ENCODE measurements at regions not wholly inside any gene's neighbourhood (a gene's known extent, or its start where the extent isn't known, plus 50 kb on each side); places are given as distances from the start of the nearest gene placed in this dataset.

- peaks cover 8% of the 10 kb centered on the region for H3K9me3 Mint-ChIP-seq
- no peaks in the 10 kb centered on the region for H3K36me3 Mint-ChIP-seq (ENCODE audit: low read depth)
- peaks cover 24% of the 10 kb centered on the region for H3K27me3 Mint-ChIP-seq
- no peak for DNase-seq
- no peak overlapping the region for H3K4me3 Mint-ChIP-seq
- no peak overlapping the region for H3K27ac Mint-ChIP-seq
- no peaks in the 10 kb centered on the region for H3K4me1 Mint-ChIP-seq (ENCODE audit: low read depth)
Observed at GRCh38 chr2:175755656-175756386, 246.2 kb downstream of the LNPK start.

DNA sequence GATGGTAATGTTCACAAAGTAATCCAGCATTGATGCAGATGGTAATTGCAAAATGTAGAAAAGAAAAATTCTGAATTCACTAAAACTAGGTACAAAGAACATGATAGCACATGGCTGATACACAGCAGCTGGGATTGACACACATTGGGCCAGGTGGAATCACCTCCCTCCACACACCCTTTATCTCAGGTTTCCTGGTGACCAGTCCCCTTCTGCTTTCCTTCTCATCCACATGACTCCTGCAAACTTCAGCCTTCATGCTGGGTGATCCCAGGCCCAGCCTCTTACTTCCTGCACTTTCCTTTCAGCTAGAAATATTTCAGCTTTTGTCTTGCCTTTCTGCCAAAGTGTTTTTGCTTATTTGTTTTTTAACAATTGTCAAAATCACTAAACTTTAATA lies 246.9 kb downstream of the LNPK start:
- Mint-ChIP-seq H3K9me3 (peaks cover 8% of the 10 kb centered on the region), H3K27me3 (peaks cover 24% of the 10 kb centered on the region), H3K4me1 (ENCODE audit: low read depth) (no peaks in the 10 kb centered on the region), H3K36me3 (ENCODE audit: low read depth) (no peaks in the 10 kb centered on the region), H3K27ac (no peak overlapping the region), H3K4me3 (no peak overlapping the region)
- no peak for DNase-seq

GRCh38 chr2:175750195-175750594 lies 251.9 kb downstream of the LNPK start:
- no peaks in the 10 kb centered on the region for H3K9me3 Mint-ChIP-seq
- H3K4me3 Mint-ChIP-seq: no peak overlapping the region
- H3K27ac Mint-ChIP-seq: no peak overlapping the region
- H3K27me3 Mint-ChIP-seq: peaks cover 12% of the 10 kb centered on the region
- H3K36me3 Mint-ChIP-seq (ENCODE audit: low read depth): no peaks in the 10 kb centered on the region
- no peaks in the 10 kb centered on the region for H3K4me1 Mint-ChIP-seq (ENCODE audit: low read depth)
- DNase-seq: no peak

DNA sequence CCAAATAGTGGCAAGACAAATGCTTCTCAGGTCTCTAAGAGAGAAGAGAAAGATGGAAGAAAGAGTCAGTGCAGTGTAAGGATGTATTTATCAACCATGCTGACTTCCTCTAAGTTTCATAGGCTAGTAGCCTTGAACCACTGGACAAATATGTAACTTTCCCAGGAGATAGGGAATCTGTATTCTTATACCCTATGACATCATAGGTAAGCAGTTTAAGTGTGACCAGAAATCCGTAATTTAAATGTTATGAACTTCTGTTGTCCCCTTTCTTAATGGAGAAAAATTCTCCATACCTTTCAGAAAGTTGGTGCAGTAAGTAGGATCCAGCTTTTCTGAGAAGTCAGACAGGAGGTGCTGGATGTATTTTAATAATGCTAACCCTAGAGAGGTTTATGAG lies 256.2 kb downstream of the LNPK start:
- no peak overlapping the region for H3K4me3 Mint-ChIP-seq
- H3K4me1 Mint-ChIP-seq (ENCODE audit: low read depth): no peaks in the 10 kb centered on the region
- H3K27ac Mint-ChIP-seq: no peak overlapping the region
- no peak for DNase-seq
- H3K36me3 Mint-ChIP-seq (ENCODE audit: low read depth): no peaks in the 10 kb centered on the region
- H3K9me3 Mint-ChIP-seq: no peaks in the 10 kb centered on the region
- peaks cover 21% of the 10 kb centered on the region for H3K27me3 Mint-ChIP-seq

GRCh38 chr2:175744000-175744399 lies 258.1 kb downstream of the LNPK start:
- Mint-ChIP-seq H3K9me3 (no peaks in the 10 kb centered on the region), H3K27ac (no peak overlapping the region), H3K4me1 (ENCODE audit: low read depth) (no peaks in the 10 kb centered on the region), H3K27me3 (peaks cover 21% of the 10 kb centered on the region), H3K4me3 (no peak overlapping the region), H3K36me3 (ENCODE audit: low read depth) (no peaks in the 10 kb centered on the region)
- DNase-seq: no peak

DNA sequence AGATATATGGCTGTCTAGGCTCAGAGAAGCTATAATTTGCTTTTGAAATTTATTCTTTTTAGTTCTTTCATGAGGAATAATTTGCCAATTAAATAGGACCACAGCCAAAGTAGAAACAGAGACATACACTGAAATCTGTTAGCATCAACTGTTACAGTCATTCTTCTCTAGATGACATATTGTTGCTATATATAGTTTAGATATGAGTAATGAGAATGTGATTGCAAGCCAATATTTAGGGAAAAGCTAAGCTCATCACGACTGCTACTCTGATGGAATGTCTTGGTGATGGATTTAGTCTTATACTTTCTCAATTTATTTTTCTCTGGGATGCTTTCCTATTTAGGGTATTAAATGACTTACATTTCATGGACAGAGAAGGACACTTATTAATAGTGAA lies 259.1 kb downstream of the LNPK start:
- Mint-ChIP-seq H3K4me3 (no peak overlapping the region), H3K27me3 (peaks cover 26% of the 10 kb centered on the region), H3K4me1 (ENCODE audit: low read depth) (no peaks in the 10 kb centered on the region), H3K27ac (no peak overlapping the region), H3K36me3 (ENCODE audit: low read depth) (no peaks in the 10 kb centered on the region), H3K9me3 (no peaks in the 10 kb centered on the region)
- DNase-seq: no peak

DNA sequence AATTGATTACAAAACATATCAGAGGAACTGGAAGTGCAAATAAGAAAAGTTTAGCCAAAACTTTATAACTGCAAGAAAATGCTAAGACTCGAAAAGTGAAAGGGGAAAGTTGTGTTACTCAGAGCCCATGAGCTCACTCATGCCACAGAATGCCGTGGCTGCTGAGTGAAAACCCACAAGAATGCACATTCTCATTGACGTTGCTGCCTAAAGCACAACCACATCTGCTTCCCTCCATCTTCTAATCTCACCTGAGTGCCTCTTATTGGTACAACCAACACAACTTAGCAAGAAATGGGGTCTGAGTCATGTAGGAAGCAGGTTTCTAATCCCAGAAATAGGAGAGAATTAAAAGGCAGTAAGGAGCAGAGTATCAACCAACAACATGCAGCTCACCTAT lies 259.7 kb downstream of the LNPK start:
- no peak for DNase-seq
- Mint-ChIP-seq H3K4me1 (ENCODE audit: low read depth) (no peaks in the 10 kb centered on the region), H3K27me3 (peaks cover 26% of the 10 kb centered on the region), H3K27ac (no peak overlapping the region), H3K36me3 (ENCODE audit: low read depth) (no peaks in the 10 kb centered on the region), H3K4me3 (no peak overlapping the region), H3K9me3 (no peaks in the 10 kb centered on the region)

DNA sequence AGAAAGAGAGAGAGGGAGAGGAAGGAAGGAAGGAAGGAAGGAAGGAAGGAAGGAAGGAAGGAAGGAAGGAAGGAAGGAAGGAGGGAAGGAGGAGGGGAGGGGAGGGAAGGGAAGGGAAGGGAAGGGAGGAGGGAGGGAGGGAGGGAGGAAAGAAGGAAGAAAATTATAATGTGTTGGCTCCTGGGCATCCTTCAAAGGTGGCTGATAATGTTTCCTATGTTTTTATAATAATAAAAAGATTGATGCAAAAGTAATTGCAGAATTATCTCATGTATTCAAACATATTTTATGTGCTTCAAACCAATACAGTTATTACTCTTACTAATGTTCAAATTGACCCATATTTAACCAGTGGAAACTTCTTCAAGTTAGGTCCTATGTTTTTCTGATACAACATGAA lies 260.9 kb downstream of the LNPK start:
- Mint-ChIP-seq H3K27ac (no peak overlapping the region), H3K9me3 (no peaks in the 10 kb centered on the region), H3K36me3 (ENCODE audit: low read depth) (no peaks in the 10 kb centered on the region), H3K4me3 (no peak overlapping the region), H3K4me1 (ENCODE audit: low read depth) (no peaks in the 10 kb centered on the region), H3K27me3 (peaks cover 26% of the 10 kb centered on the region)
- no peak for DNase-seq

DNA sequence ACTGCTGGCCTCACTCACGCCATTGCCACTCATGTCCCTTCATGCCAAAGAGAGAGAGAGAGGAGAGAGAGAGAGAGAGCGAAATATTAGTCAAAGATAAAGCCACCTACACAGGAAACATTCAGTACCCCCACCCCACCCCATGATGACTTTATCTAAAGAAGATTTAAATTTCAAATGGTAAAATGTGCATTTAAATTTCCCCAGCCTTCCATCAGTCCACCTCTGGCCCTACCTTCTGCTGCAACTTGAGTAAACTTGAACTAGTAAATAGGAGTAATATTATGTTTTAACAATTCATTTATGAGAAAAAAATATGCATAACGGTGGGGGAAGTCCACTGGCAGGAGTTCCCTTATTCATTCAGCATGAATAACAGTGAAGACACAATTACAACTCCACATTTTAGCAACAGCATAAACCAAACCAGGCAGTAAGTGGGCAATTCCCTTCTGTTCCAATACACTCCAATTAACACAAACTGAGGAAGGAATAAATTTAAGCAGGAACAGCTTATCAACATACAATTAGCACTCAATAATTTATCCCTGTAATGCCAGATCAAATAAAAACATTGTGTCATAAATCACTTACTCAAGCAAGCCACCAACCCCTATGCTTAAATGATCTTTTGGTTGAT lies 264.2 kb downstream of the LNPK start:
- H3K9me3 Mint-ChIP-seq: no peaks in the 10 kb centered on the region
- no peak for DNase-seq
- H3K27ac Mint-ChIP-seq: no peak overlapping the region
- no peak overlapping the region for H3K4me3 Mint-ChIP-seq
- H3K27me3 Mint-ChIP-seq: peaks cover 10% of the 10 kb centered on the region
- no peaks in the 10 kb centered on the region for H3K36me3 Mint-ChIP-seq (ENCODE audit: low read depth)
- no peaks in the 10 kb centered on the region for H3K4me1 Mint-ChIP-seq (ENCODE audit: low read depth)

DNA sequence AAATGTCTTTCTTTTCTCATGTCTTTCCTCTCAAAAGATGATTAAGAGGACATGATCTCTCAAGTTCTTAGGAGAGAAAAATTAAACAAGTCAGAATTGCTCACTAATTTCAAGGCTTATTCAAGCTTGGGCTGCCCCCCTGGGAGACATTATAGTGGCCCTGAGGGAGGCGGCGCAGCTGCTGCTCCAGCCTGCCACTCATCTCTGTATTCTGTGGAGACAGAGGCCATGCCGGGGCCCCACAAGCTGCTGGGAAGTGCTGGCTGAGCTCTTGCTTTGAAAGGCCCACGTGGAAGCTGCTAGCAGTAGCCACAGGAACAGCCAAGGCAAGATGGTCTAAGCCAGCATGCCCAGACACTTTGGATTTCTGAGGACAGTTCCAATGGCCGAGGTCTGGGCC lies 267.4 kb downstream of the LNPK start:
- no peak overlapping the region for H3K4me3 Mint-ChIP-seq
- no peaks in the 10 kb centered on the region for H3K9me3 Mint-ChIP-seq
- no peak for DNase-seq
- H3K27me3 Mint-ChIP-seq: peaks cover 7% of the 10 kb centered on the region
- no peaks in the 10 kb centered on the region for H3K4me1 Mint-ChIP-seq (ENCODE audit: low read depth)
- H3K27ac Mint-ChIP-seq: no peak overlapping the region
- no peaks in the 10 kb centered on the region for H3K36me3 Mint-ChIP-seq (ENCODE audit: low read depth)

- Mint-ChIP-seq H3K9me3 (no peaks in the 10 kb centered on the region), H3K27ac (no peak overlapping the region), H3K4me1 (ENCODE audit: low read depth) (no peaks in the 10 kb centered on the region), H3K27me3 (peaks cover 2% of the 10 kb centered on the region), H3K36me3 (ENCODE audit: low read depth) (no peaks in the 10 kb centered on the region), H3K4me3 (no peak overlapping the region)
- no peak for DNase-seq
Observed at GRCh38 chr2:175732531-175732930, 269.5 kb downstream of the LNPK start.

GRCh38 chr2:175730050-175730449 lies 272.0 kb downstream of the LNPK start:
- Mint-ChIP-seq H3K27me3 (peaks cover 5% of the 10 kb centered on the region), H3K4me3 (no peak overlapping the region), H3K36me3 (ENCODE audit: low read depth) (no peaks in the 10 kb centered on the region), H3K9me3 (no peaks in the 10 kb centered on the region), H3K4me1 (ENCODE audit: low read depth) (no peaks in the 10 kb centered on the region), H3K27ac (no peak overlapping the region)
- no peak for DNase-seq

DNA sequence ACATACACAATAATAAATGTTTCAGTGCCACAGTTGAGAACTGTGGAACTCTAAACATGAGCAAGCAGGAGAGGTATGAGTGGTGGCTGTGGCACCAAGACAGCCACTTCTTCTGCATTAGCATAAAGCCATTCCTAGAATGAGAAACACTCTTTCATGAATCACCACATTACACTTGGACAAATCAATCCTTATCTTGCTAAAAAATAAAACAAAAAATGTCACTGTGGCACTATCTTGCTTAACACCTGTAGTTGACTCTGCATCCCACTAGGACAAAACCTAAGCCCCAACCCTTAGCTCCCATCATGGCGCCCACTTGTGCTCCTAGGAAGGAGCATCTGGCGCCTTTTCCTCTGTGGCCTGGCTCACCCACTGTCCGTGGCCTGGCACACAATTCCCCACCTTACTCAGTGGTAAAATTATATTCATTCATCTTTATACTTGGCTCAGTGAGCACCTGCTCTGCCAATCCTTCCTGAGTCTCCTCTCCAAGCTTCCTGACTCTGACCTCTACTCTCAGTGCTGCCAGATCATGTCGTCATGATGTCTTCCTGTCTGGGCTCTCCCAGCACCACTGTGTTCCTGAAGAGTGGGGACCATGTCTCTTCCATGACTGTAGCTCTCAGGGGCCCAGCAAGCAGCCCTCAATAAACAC lies 272.9 kb downstream of the LNPK start:
- H3K4me1 Mint-ChIP-seq (ENCODE audit: low read depth): no peaks in the 10 kb centered on the region
- no peaks in the 10 kb centered on the region for H3K36me3 Mint-ChIP-seq (ENCODE audit: low read depth)
- H3K27me3 Mint-ChIP-seq: peaks cover 5% of the 10 kb centered on the region
- H3K9me3 Mint-ChIP-seq: no peaks in the 10 kb centered on the region
- DNase-seq: no peak
- no peak overlapping the region for H3K27ac Mint-ChIP-seq
- H3K4me3 Mint-ChIP-seq: no peak overlapping the region

DNA sequence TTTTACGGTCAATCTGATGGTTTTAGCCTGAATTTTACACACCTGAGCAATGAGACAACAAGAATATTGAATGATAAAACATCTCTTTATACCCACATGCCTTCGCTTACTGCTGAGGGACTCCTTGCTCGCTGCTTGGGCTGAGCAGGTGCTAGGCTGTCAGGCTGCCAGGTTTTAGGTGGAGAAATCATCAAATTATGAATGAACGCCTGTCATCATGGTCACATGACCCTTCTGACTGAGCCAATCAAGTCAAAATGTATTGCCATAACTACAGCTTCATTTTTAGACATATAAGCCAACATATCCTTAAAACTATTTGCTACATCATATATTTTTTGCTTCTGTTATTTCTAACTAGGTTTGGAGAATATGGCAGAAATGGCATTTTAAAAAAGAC lies 274.0 kb downstream of the LNPK start:
- H3K4me3 Mint-ChIP-seq: no peak overlapping the region
- H3K27me3 Mint-ChIP-seq: peaks cover 5% of the 10 kb centered on the region
- no peaks in the 10 kb centered on the region for H3K9me3 Mint-ChIP-seq
- H3K36me3 Mint-ChIP-seq (ENCODE audit: low read depth): no peaks in the 10 kb centered on the region
- no peaks in the 10 kb centered on the region for H3K4me1 Mint-ChIP-seq (ENCODE audit: low read depth)
- no peak for DNase-seq
- no peak overlapping the region for H3K27ac Mint-ChIP-seq

DNA sequence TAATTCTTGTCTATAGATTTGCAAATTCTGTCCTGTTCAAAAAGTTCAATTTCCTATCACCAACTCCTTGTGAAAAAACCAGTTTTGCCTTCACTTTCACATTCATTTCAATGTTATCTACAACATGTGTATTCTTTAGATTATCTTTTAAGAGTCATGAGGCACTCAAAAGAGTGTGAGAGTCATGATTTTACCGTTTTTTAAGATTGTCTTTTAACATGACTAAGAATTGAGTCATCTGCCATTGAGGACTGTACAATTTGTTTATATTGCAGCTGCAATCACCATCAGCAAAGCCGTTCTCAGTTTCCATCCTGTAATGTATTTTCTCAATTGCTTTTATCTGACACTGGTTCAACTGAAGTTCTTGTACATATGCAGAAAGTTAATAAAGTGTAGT lies 275.8 kb downstream of the LNPK start:
- H3K36me3 Mint-ChIP-seq (ENCODE audit: low read depth): no peaks in the 10 kb centered on the region
- no peaks in the 10 kb centered on the region for H3K4me1 Mint-ChIP-seq (ENCODE audit: low read depth)
- no peak overlapping the region for H3K27ac Mint-ChIP-seq
- no peak overlapping the region for H3K4me3 Mint-ChIP-seq
- no peaks in the 10 kb centered on the region for H3K9me3 Mint-ChIP-seq
- no peak for DNase-seq
- peaks cover 3% of the 10 kb centered on the region for H3K27me3 Mint-ChIP-seq
